Panc1 (cell line): ENCODE measurements at regions not wholly inside any gene's neighbourhood (a gene's known extent, or its start where the extent isn't known, plus 50 kb on each side); places are given as distances from the start of the nearest gene placed in this dataset.

ENCODE experiments used
- ATAC-seq: fragments of 200-7000 bp; cut with Tn5 transposase; 2 replicates; pipeline ENCODE4 v1.9.1; 2020; ENCODE audit warnings: mild to moderate bottlenecking, moderate library complexity
- BruUV-seq: library from RNA; stranded (reverse); fragments of 400-500 nt; replicated peaks from 2 replicates; lab custom pipeline; 2021; lab: Mats Ljungman, UMichigan
- CTCF ChIA-PET: fragments of 300-600 bp; sonication (Branson Sonifier 250); formaldehyde crosslinking; loops from one replicate; lab custom pipeline; 2022; ENCODE audit warnings: antibody characterized with exemption; lab: Charles Lee
- POLR2A ChIA-PET: fragments of 300-600 bp; sonication (Branson Sonifier 250); formaldehyde crosslinking; loops from one replicate; lab custom pipeline; 2022; ENCODE audit warnings: antibody characterized with exemption; lab: Charles Lee
- DNase-seq: peaks from one replicate; pipeline ENCODE4 v3.0.0-alpha.2; 2010; ENCODE audit warnings: low read depth, low spot score
- H3K27ac ChIP-seq: 2 replicates; pipeline ENCODE4 v1.5.1; 2011; ENCODE audit warnings: mild to moderate bottlenecking, low read length, inconsistent platforms
- H3K27me3 ChIP-seq: fragments of 200-500 bp; sonication (Bioruptor generic); 2 replicates; pipeline ENCODE4 v1.6.0; 2014; ENCODE audit warnings: low read length, inconsistent platforms; ENCODE audit not compliant: control insufficient read depth, insufficient read depth
- H3K36me3 ChIP-seq: fragments of 200-500 bp; sonication (Bioruptor generic); 2 replicates; pipeline ENCODE4 v1.5.1; 2014; ENCODE audit warnings: inconsistent platforms, mild to moderate bottlenecking, low read length, moderate library complexity; ENCODE audit not compliant: control insufficient read depth, insufficient read depth
- H3K4me1 ChIP-seq: 2 replicates; pipeline ENCODE4 v1.5.1; 2011; ENCODE audit warnings: inconsistent platforms, mild to moderate bottlenecking, low read length, moderate library complexity; ENCODE audit not compliant: control insufficient read depth, insufficient read depth
- H3K4me3 ChIP-seq, 2 experiments: 2 replicates each; pipeline ENCODE4 v1.5.1; 2011 to 2012; ENCODE audit warnings: low read depth in 2 of 2, low read length in 2 of 2, mild to moderate bottlenecking in 2 of 2, inconsistent platforms in 1 of 2, moderate library complexity in 1 of 2
- H3K9me3 ChIP-seq: fragments of 200-500 bp; sonication (Bioruptor generic); 2 replicates; pipeline ENCODE4 v1.5.1; 2014; ENCODE audit warnings: low read depth, mild to moderate bottlenecking, inconsistent platforms, low read length, moderate library complexity; ENCODE audit not compliant: control insufficient read depth, insufficient read depth
- CTCF ChIP-seq: fragments of 450-650 bp; IDR thresholded peaks from 2 replicates; pipeline ENCODE4 v1.5.1; 2017; ENCODE audit warnings: mild to moderate bottlenecking
- POLR2AphosphoS5 ChIP-seq: IDR thresholded peaks from 2 replicates; pipeline ENCODE4 v1.6.1; 2012; ENCODE audit warnings: mild to moderate bottlenecking, low read depth, low read length, moderate library complexity
- REST ChIP-seq, 2 experiments: IDR thresholded peaks; 2 replicates each; pipeline ENCODE4 v1.6.1; 2011 to 2012; ENCODE audit warnings: low read depth in 2 of 2, control low read depth in 1 of 2, low read length in 1 of 2, mild to moderate bottlenecking in 1 of 2, moderate library complexity in 1 of 2; ENCODE audit not compliant: insufficient read depth in 1 of 2
- SIN3A ChIP-seq: IDR thresholded peaks from 2 replicates; pipeline ENCODE4 v1.6.1; 2012; ENCODE audit warnings: low read depth, mild to moderate bottlenecking, low read length, moderate library complexity, borderline replicate concordance; ENCODE audit not compliant: insufficient read depth
- TCF7L2 ChIP-seq: IDR thresholded peaks from 2 replicates; pipeline ENCODE4 v1.6.1; 2011; ENCODE audit warnings: mild to moderate bottlenecking, low read depth, low read length, inconsistent platforms
- in situ Hi-C: cut with HindIII; loops from 2 replicates; pipeline ENCODE4 v1.10.0; 2016; ENCODE audit warnings: low sequenced_read_pairs, low pct_unique_long_range_greater_than_20kb
- intact Hi-C: fragments of 100-400 bp; cut with micrococcal nuclease; formaldehyde crosslinking; loops from one replicate; pipeline ENCODE4 v1.10.0; 2022; ENCODE audit not compliant: unreplicated experiment

- H3K9me3 ChIP-seq = no peaks in the 10 kb centered on the region
- ATAC-seq (no peak), DNase-seq (no peak)
- no TSS peak for BruUV-seq
- H3K4me1 ChIP-seq = no peaks in the 10 kb centered on the region
- intact Hi-C loops = no loop called here
- POLR2A ChIA-PET = no interaction called here
- CTCF ChIA-PET = no interaction called here
- no peaks in the 10 kb centered on the region for H3K27me3 ChIP-seq
- no peak overlapping the region for H3K4me3 ChIP-seq
- in situ Hi-C loops = no loop called here
- no peaks in the 10 kb centered on the region for H3K36me3 ChIP-seq
- no peak overlapping the region for H3K27ac ChIP-seq
- no peak for TF ChIP-seq POLR2AphosphoS5
- TF ChIP-seq TCF7L2 = no peak
- no peak for TF ChIP-seq REST (IDR thresholded peaks at IDR 0.05; ENCODE audit: insufficient read depth in 1 of 2, low read depth in 2 of 2, low read length in 1 of 2)
- TF ChIP-seq CTCF = no peak
- TF ChIP-seq SIN3A = no peak
Observed at GRCh38 chr4:107202744-107203143, 166.6 kb upstream of the DKK2 start.

GRCh38 chr4:107197121-107197520, 161.0 kb upstream of the DKK2 start:
- in situ Hi-C loops = no loop called here
- intact Hi-C loops = no loop called here
- H3K4me3 ChIP-seq = no peak overlapping the region
- no peaks in the 10 kb centered on the region for H3K9me3 ChIP-seq
- no peak for DNase-seq
- no TSS peak for BruUV-seq
- POLR2A ChIA-PET = no interaction called here
- H3K36me3 ChIP-seq = no peaks in the 10 kb centered on the region
- no peak overlapping the region for H3K27ac ChIP-seq
- H3K27me3 ChIP-seq = no peaks in the 10 kb centered on the region
- TF ChIP-seq REST (IDR thresholded peaks at IDR 0.05; ENCODE audit: insufficient read depth in 1 of 2, low read depth in 2 of 2, low read length in 1 of 2) (no peak), POLR2AphosphoS5 (no peak)
- CTCF ChIA-PET = no interaction called here
- no peak for ATAC-seq
- H3K4me1 ChIP-seq = no peaks in the 10 kb centered on the region
